Neural cell (in vitro differentiated cells): ENCODE measurements at regions not wholly inside any gene's neighbourhood (a gene's known extent, or its start where the extent isn't known, plus 50 kb on each side); places are given as distances from the start of the nearest gene placed in this dataset.
"Not testable (repeated sequence)": the region's sequence is repeated elsewhere in the genome, so short reads cannot be mapped to it uniquely, and the experiment has no call there.

Experiments used
- H2AFZ ChIP-seq: fragments of 200-600, 300-800 bp; sonication (generic), shearing (Covaris generic); 2 replicates; pipeline ENCODE4 v1.6.0; 2014; ENCODE audit warnings: low read depth, mild to moderate bottlenecking, antibody characterized with exemption, low read length, moderate library complexity
- H3F3A ChIP-seq: fragments of 200-600 bp; shearing (Covaris generic); 2 replicates; pipeline ENCODE4 v1.6.1; 2016; ENCODE audit warnings: mild to moderate bottlenecking, moderate library complexity, mixed read lengths, antibody characterized with exemption, low read length; ENCODE audit not compliant: insufficient read depth, poor library complexity, severe bottlenecking
- H3K27ac ChIP-seq: fragments of 200-600, 300-800 bp; sonication (generic), shearing (Covaris generic); 2 replicates; pipeline ENCODE4 v1.5.1; 2014; ENCODE audit warnings: mild to moderate bottlenecking, low read length, moderate library complexity
- H3K27me3 ChIP-seq: fragments of 300-800, 200-600 bp; sonication (generic), shearing (Covaris generic); 2 replicates; pipeline ENCODE4 v1.6.0; 2014; ENCODE audit warnings: mild to moderate bottlenecking, low read depth, low read length, moderate library complexity; ENCODE audit not compliant: insufficient read depth
- H3K36me3 ChIP-seq: fragments of 300-800, 200-600 bp; sonication (generic), shearing (Covaris generic); 2 replicates; pipeline ENCODE4 v1.5.1; 2014; ENCODE audit warnings: mild to moderate bottlenecking, antibody characterized with exemption, low read length, moderate library complexity; ENCODE audit not compliant: insufficient read depth
- H3K4me2 ChIP-seq: fragments of 300-800, 200-600 bp; sonication (generic), shearing (Covaris generic); 2 replicates; pipeline ENCODE4 v1.6.0; 2014; ENCODE audit warnings: mild to moderate bottlenecking, low read length
- H3K4me3 ChIP-seq: fragments of 300-800, 200-600 bp; sonication (generic), shearing (Covaris generic); 2 replicates; pipeline ENCODE4 v1.5.1; 2014; ENCODE audit warnings: mild to moderate bottlenecking, low read length, moderate library complexity
- H3K79me2 ChIP-seq: fragments of 200-600 bp; shearing (Covaris generic); replicated peaks from 2 replicates; pipeline ENCODE4 v1.6.0; 2014; ENCODE audit warnings: mild to moderate bottlenecking, low read length, moderate library complexity; ENCODE audit not compliant: insufficient read depth
- H3K9ac ChIP-seq: fragments of 300-800, 200-600 bp; sonication (generic), shearing (Covaris generic); 2 replicates; pipeline ENCODE4 v1.6.1; 2016; ENCODE audit warnings: mild to moderate bottlenecking, low read length, mixed read lengths
- H3K9me2 ChIP-seq: fragments of 200-600 bp; shearing (Covaris generic); 2 replicates; pipeline ENCODE4 v1.6.1; 2016; ENCODE audit warnings: mild to moderate bottlenecking, low read length, mixed read lengths; ENCODE audit not compliant: insufficient read depth
- H3K9me3 ChIP-seq: fragments of 200-600, 300-800 bp; sonication (generic), shearing (Covaris generic); 2 replicates; pipeline ENCODE4 v1.6.1; 2016; ENCODE audit warnings: mild to moderate bottlenecking, mixed run types, low read length, moderate library complexity, mixed read lengths
- H4K20me1 ChIP-seq: fragments of 200-600 bp; shearing (Covaris generic); 2 replicates; pipeline ENCODE4 v1.6.1; 2016; ENCODE audit warnings: mild to moderate bottlenecking, mixed run types; ENCODE audit not compliant: insufficient read depth
- EP300 ChIP-seq: fragments of 450-650 bp; conservative IDR thresholded peaks from 2 replicates; pipeline ENCODE4 v1.6.1; 2014; ENCODE audit warnings: antibody characterized with exemption, mild to moderate bottlenecking, moderate library complexity; ENCODE audit not compliant: poor library complexity, severe bottlenecking
- EZH2 ChIP-seq: fragments of 200-600, 300-800 bp; shearing (Covaris generic), sonication (generic); IDR thresholded peaks from 2 replicates; pipeline ENCODE4 v1.6.1; 2014; ENCODE audit warnings: antibody characterized with exemption, low read length, borderline replicate concordance, mild to moderate bottlenecking; ENCODE audit not compliant: insufficient read depth, poor library complexity, severe bottlenecking
- MXI1 ChIP-seq: fragments of 450-650 bp; conservative IDR thresholded peaks from 2 replicates; pipeline ENCODE4 v1.6.1; 2014; ENCODE audit warnings: antibody characterized with exemption, mild to moderate bottlenecking; ENCODE audit not compliant: poor library complexity, severe bottlenecking
- POLR2AphosphoS5 ChIP-seq: IDR thresholded peaks from 2 replicates; pipeline ENCODE4 v1.6.1; 2012
- RAD21 ChIP-seq: fragments of 450-650 bp; conservative IDR thresholded peaks from 2 replicates; pipeline ENCODE4 v1.6.1; 2014; ENCODE audit warnings: antibody characterized with exemption, mild to moderate bottlenecking, moderate library complexity
- SMC3 ChIP-seq: fragments of 450-650 bp; conservative IDR thresholded peaks from 2 replicates; pipeline ENCODE4 v1.6.1; 2014; ENCODE audit warnings: antibody characterized with exemption, mild to moderate bottlenecking, moderate library complexity; ENCODE audit not compliant: poor library complexity
- TAF1 ChIP-seq: IDR thresholded peaks from 2 replicates; pipeline ENCODE4 v1.6.1; 2012; ENCODE audit warnings: low read depth
- TF ChIP-seq, protein P1 (sequence below): fragments of 450-650 bp; IDR thresholded peaks from 2 replicates; pipeline ENCODE4 v1.5.1; 2014; ENCODE audit warnings: antibody characterized with exemption, mild to moderate bottlenecking, moderate library complexity; ENCODE audit not compliant: poor library complexity, severe bottlenecking
- TF ChIP-seq, protein P2 (sequence below): IDR thresholded peaks from 2 replicates; pipeline ENCODE4 v1.6.1; 2012; ENCODE audit warnings: borderline replicate concordance

DNA sequence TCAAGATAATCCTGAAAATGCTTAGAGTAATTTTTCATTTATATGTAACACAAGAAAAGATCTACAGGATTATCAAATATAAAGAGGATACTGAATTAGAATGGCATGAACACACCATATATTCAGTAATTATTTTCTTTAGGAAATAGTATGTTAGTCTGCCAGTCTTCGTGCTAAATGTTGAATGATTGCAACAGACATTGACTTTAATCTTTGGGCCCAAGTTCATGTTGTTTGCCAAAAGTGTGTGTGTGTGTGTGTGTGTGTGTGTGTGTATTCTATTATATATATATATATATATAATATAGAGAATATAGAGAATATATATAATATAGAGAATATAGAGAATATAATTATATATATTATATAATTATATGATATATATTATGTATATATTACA, 186.6 kb downstream of the TMEM47 start:
- TF ChIP-seq SMC3, result no peak
- TF ChIP-seq, protein P1, sequence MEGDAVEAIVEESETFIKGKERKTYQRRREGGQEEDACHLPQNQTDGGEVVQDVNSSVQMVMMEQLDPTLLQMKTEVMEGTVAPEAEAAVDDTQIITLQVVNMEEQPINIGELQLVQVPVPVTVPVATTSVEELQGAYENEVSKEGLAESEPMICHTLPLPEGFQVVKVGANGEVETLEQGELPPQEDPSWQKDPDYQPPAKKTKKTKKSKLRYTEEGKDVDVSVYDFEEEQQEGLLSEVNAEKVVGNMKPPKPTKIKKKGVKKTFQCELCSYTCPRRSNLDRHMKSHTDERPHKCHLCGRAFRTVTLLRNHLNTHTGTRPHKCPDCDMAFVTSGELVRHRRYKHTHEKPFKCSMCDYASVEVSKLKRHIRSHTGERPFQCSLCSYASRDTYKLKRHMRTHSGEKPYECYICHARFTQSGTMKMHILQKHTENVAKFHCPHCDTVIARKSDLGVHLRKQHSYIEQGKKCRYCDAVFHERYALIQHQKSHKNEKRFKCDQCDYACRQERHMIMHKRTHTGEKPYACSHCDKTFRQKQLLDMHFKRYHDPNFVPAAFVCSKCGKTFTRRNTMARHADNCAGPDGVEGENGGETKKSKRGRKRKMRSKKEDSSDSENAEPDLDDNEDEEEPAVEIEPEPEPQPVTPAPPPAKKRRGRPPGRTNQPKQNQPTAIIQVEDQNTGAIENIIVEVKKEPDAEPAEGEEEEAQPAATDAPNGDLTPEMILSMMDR, result no peak
- no peak for TF ChIP-seq MXI1
- no peak for TF ChIP-seq TAF1
- TF ChIP-seq RAD21, result no peak
- no peak for TF ChIP-seq EZH2
- Histone ChIP-seq H3K27ac (no peak overlapping the region), H3K27me3 (no peaks in the 10 kb centered on the region), H3K79me2 (no peaks in the 10 kb centered on the region), H3K4me3 (no peak overlapping the region), H3F3A (no peaks in the 10 kb centered on the region), H3K4me2 (no peak overlapping the region), H3K9me2 (no peaks in the 10 kb centered on the region), H2AFZ (no peak overlapping the region), H3K9ac (no peak overlapping the region), H3K36me3 (no peaks in the 10 kb centered on the region), H4K20me1 (no peaks in the 10 kb centered on the region), H3K9me3 (no peaks in the 10 kb centered on the region)

DNA sequence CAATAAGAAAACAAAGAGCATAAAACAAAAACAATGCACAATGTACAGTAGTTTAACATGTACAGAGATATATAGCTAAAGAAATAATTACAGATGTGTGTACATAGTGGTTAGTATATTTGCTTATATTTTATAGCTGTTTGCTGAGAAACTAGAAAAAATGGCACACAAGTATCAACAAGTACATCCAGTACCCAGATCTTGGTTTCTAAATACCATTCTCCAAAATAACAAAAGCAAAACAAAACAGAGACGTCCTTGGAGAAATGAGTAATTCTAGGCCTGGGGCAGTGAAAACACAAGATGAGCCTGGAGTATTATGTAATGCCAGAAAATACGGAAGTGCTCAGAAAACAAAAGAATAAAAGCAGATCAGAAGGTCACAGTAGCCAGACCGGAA, 189.6 kb downstream of the TMEM47 start:
- TF ChIP-seq SMC3, result no peak
- TF ChIP-seq POLR2AphosphoS5, result no peak
- TF ChIP-seq TAF1, result no peak
- no peak for TF ChIP-seq RAD21
- no peak for TF ChIP-seq EZH2
- TF ChIP-seq, protein P2, sequence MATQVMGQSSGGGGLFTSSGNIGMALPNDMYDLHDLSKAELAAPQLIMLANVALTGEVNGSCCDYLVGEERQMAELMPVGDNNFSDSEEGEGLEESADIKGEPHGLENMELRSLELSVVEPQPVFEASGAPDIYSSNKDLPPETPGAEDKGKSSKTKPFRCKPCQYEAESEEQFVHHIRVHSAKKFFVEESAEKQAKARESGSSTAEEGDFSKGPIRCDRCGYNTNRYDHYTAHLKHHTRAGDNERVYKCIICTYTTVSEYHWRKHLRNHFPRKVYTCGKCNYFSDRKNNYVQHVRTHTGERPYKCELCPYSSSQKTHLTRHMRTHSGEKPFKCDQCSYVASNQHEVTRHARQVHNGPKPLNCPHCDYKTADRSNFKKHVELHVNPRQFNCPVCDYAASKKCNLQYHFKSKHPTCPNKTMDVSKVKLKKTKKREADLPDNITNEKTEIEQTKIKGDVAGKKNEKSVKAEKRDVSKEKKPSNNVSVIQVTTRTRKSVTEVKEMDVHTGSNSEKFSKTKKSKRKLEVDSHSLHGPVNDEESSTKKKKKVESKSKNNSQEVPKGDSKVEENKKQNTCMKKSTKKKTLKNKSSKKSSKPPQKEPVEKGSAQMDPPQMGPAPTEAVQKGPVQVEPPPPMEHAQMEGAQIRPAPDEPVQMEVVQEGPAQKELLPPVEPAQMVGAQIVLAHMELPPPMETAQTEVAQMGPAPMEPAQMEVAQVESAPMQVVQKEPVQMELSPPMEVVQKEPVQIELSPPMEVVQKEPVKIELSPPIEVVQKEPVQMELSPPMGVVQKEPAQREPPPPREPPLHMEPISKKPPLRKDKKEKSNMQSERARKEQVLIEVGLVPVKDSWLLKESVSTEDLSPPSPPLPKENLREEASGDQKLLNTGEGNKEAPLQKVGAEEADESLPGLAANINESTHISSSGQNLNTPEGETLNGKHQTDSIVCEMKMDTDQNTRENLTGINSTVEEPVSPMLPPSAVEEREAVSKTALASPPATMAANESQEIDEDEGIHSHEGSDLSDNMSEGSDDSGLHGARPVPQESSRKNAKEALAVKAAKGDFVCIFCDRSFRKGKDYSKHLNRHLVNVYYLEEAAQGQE, result no peak
- TF ChIP-seq EP300, result no peak
- no peak for TF ChIP-seq MXI1
- TF ChIP-seq, protein P1, result no peak
- Histone ChIP-seq H2AFZ (no peak overlapping the region), H3K9ac (no peak overlapping the region)

DNA sequence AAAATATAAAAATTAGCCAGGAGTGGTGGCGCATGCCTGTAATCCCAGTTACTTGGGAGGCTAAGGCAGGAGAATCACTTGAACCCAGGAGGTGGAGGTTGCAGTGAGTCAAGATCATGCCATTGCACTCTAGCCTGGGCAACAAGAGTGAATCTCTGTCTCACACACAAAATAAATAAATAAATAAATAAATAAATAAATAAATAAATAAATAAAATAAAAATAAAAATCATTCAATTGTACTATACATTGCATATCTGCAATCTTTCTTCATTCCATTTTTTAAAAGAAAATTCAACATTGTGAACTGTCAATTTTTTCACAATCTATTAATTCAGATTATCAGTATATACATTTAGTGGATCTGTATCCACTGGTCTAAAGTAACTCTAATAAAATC, 193.9 kb downstream of the TMEM47 start:
- H3K4me3 ChIP-seq, H3K79me2 ChIP-seq, H3K36me3 ChIP-seq, H2AFZ ChIP-seq, H3F3A ChIP-seq, H3K4me2 ChIP-seq, H3K9me3 ChIP-seq, H3K9ac ChIP-seq, H3K27me3 ChIP-seq, H3K9me2 ChIP-seq, H3K27ac ChIP-seq, H4K20me1 ChIP-seq: not testable (repeated sequence)

More for the DNA sequence above, 189.6 kb downstream of the TMEM47 start:
- Histone ChIP-seq H4K20me1 (no peaks in the 10 kb centered on the region), H3F3A (no peaks in the 10 kb centered on the region), H3K4me3 (no peak overlapping the region), H3K9me2 (no peaks in the 10 kb centered on the region), H3K36me3 (no peaks in the 10 kb centered on the region), H3K27ac (no peak overlapping the region), H3K9me3 (no peaks in the 10 kb centered on the region), H3K79me2 (no peaks in the 10 kb centered on the region), H3K27me3 (no peaks in the 10 kb centered on the region), H3K4me2 (no peak overlapping the region)

DNA sequence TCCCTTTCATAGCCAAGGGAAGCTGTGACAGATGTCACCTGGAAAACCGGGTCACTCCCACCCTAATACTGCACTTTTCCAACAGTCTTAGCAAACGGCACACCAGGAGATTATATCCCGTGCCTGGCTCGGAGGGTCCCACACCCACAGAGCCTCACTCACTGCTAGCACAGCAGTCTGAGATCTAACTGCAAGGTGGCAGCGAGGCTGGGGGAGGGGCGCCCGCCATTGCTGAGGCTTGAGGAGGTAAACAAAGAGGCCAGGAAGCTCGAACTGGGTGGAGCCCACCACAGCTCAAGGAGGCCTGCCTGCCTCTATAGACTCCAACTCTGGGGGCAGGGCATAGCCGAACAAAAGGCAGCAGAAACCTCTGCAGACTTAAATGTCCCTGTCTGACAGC, 199.2 kb downstream of the TMEM47 start:
- not testable (repeated sequence) for H3K36me3 ChIP-seq, H4K20me1 ChIP-seq, H3K9me3 ChIP-seq, H3K27ac ChIP-seq, H3K4me3 ChIP-seq, H3K4me2 ChIP-seq, H3K9me2 ChIP-seq, H3K27me3 ChIP-seq, H3K79me2 ChIP-seq, H3K9ac ChIP-seq, H2AFZ ChIP-seq, H3F3A ChIP-seq
